HG02885 (cell line): ENCODE measurements at regions not wholly inside any gene's neighbourhood (a gene's known extent, or its start where the extent isn't known, plus 50 kb on each side); places are given as distances from the start of the nearest gene placed in this dataset.
"Not testable (repeated sequence)": the region's sequence is repeated elsewhere in the genome, so short reads cannot be mapped to it uniquely, and the experiment has no call there.

ENCODE experiments used
- ATAC-seq: cut with Tn5 transposase; IDR thresholded peaks from one replicate; pipeline ENCODE4 v1.9.1; 2021; ENCODE audit warnings: mild to moderate bottlenecking; ENCODE audit not compliant: unreplicated experiment, poor library complexity

GRCh38 chr5:158607088-158607487 is 492.6 kb downstream of the EBF1 start:
- ATAC-seq, result no peak

DNA sequence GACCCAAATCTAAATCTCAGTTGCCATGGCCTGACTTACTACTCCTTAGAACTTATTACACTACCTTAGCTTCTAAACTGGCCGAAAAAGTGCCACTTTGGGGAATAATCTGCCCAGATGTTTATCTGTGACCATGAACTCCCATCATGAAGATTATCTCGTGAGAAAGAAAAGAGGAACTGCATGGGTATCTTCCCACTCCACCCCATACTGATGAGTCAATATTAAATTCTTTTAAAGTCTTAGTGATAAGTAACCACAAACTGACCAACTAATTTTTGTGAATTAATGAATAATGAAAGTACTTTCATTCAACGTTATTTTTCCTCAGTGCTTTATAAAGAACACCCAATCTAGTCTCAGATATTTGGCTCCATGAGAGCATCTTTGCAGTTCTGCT is 493.5 kb downstream of the EBF1 start:
- no peak for ATAC-seq

DNA sequence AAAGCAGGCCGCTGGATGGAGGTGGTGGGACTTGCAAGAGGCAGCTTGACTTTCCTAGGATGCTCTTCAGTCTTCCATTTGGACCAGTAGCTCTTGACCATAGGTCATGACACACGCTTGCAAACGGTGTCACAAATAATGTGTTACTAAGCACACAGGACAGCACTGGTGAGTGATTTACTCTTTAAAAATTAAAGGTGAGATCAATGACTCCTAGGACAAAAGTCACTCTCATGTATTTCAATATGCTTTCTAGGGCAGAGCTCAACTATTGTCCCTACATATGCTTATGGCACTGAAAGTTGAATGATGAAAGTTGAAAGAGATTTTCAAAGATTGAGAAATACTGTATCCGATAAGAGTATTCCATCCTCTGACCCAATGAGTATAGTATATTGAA is 496.7 kb downstream of the EBF1 start:
- ATAC-seq, result no peak

DNA sequence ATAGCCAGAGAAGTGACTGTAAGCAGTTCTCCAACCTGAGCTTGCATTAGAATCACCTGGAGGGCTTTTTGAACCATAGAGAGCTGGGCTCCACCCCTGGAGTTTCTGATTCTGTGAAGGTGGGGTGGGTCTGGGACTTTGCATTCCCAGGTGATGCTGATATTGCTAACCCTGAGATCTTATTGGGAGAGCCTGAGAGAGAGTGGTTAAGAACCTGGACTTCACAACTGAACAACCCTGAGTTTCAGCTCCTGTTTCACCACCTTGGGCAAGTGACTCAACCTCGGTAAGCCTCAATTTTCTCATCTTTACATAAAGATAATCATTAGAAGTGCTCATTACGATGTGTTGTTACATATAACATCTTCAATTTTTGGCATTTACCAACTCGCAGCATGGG is 498.6 kb downstream of the EBF1 start:
- ATAC-seq, result no peak

- no peak for ATAC-seq
These were observed 499.0 kb downstream of the EBF1 start for GRCh38 chr5:158600679-158601078.

GRCh38 chr5:158599157-158599556 is 500.6 kb downstream of the EBF1 start:
- no peak for ATAC-seq

- ATAC-seq, result no peak
These were observed 505.0 kb downstream of the EBF1 start for GRCh38 chr5:158594595-158595242.

GRCh38 chr5:158593925-158594324 is 505.8 kb downstream of the EBF1 start:
- ATAC-seq, result no peak

- no peak for ATAC-seq
These were observed 508.3 kb downstream of the EBF1 start for GRCh38 chr5:158591301-158591863.

DNA sequence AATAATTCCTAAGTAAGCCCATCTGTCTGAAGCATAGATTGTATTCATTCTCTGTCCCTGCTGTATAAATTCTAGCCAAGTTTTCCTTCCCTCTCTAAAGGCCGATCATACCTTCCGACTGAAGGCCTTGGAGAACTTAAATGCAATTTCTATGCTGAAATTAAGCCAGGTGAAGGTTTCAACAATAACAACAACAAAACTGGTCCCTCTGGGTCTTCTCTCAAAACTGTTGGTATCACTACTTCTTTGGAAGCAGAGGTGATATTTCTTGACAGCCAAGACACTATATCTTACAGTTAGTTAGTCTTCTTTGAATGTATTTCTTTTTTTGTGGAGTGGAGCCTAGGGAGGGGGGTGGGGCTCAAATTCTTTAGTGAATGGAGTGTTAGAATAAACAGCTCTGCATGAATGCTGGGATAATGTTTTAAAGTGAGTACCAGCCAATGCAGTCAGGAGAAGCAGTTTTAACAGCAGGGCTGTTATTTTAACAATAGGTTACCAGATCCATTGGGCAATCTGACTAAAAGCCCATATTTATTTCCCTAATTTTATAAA is 508.9 kb downstream of the EBF1 start:
- no peak for ATAC-seq

DNA sequence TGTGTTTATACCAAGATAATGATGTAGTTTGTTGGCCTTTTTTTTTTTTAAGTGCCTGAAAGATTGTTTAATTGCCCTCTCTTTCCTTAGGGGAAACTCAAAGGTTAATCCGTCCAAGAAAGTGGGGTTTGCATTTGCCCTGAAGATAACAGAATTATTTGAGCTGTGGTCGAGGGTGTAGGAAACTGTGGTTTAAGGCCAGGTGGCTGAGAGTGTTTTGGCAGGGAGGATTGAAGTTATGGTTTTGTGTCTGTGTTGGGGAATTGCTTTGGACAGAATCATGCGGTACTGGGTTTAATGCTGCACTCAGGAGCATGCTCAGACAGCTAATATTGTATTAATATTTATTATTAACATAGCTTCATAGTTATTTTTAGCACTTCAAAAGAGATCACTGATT is 509.8 kb downstream of the EBF1 start:
- ATAC-seq, result no peak

- no peak for ATAC-seq
These were observed 511.1 kb downstream of the EBF1 start for GRCh38 chr5:158588617-158589016.

DNA sequence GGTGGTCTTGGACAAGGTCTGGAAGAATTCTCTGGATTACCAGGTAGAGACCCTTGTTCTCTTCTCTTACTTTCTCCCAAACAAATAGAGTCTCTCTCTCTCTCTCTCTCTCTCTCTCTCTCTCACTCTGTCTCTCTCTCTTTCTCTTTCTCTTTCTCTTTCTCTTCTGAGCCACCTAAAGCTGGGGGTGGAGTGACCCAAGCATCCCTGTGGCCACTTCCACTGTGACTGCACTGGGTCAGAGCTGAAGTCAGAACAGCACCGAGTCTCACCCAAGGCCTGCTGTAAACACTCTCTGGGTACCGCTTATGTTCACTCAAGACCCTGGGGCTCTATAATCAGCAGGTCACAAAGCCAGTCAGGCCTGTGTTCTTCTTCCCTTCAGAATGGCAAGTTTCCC is 513.7 kb downstream of the EBF1 start:
- ATAC-seq, result no peak

DNA sequence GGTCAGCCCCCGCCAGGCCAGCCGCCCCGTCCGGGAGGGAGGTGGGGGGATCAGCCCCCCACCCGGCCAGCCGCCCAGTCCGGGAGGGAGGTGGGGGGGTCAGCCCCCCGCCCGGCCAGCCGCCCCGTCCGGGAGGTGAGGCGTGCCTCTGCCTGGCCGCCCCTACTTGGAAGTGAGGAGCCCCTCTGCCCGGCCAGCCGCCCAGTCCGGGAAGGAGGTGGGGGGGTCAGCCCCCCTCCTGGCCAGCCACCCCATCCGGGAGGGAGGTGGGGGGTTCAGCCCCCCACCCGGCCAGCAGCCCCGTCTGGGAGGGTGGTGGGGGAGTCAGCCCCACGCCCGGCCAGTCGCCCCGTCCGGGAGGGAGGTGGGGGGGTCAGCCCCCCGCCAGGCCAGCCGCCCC is 517.0 kb downstream of the EBF1 start:
- not testable (repeated sequence) for ATAC-seq

DNA sequence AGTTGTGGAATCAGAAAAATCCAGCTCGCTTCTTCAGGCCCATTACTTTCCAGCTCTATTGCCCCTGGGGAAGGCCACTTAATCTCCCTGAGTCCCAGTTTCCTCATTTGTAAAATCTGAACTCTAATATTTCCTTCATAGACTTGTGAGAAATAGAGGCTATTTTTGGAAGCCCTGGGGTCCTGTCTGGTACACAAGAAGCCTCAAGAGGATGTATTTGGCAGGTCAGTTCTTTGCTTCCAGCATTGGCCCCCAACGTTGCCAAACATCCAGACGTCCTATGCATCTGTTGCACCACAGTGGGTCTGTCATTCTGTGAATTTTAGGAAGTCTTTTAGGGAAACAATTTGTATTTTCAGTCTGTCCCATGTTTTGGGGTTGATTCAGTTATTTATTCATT is 525.9 kb downstream of the EBF1 start:
- no peak for ATAC-seq

- ATAC-seq, result no peak
These were observed 529.2 kb downstream of the EBF1 start for GRCh38 chr5:158570502-158570901.

GRCh38 chr5:158569534-158569933 is 530.2 kb downstream of the EBF1 start:
- no peak for ATAC-seq

GRCh38 chr5:158565017-158565789 is 534.5 kb downstream of the EBF1 start:
- peak; percentile 38 for ATAC-seq

DNA sequence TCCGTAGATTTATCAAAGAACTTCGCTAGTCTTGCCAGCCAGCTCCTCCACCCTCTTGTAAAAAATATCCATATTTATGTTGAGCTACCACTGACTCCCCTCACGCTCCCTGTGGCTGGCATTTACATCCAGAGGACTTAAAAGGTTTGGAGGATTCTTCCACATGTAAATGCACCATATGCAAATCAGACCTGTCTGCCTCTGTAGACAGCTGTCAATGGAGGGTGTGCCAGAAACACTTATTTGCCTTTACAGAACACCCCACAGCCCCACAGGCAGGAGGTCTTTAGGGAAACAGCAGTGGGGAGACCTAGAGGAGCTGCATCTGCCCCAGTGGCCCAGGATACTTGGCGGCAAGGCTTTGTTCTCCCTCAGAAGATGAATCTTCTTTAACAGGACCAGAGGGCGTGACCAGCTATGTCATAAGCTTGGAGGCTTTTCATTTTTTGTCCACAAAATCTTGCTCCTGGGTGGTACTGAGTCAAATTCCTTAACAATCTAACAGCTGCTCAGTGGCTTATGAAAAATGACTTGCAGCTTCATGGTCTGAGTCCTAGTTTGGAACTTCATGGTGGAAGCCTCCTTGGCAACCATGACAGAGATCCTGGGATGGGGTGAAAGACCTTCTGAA is 535.8 kb downstream of the EBF1 start:
- ATAC-seq, result no peak

DNA sequence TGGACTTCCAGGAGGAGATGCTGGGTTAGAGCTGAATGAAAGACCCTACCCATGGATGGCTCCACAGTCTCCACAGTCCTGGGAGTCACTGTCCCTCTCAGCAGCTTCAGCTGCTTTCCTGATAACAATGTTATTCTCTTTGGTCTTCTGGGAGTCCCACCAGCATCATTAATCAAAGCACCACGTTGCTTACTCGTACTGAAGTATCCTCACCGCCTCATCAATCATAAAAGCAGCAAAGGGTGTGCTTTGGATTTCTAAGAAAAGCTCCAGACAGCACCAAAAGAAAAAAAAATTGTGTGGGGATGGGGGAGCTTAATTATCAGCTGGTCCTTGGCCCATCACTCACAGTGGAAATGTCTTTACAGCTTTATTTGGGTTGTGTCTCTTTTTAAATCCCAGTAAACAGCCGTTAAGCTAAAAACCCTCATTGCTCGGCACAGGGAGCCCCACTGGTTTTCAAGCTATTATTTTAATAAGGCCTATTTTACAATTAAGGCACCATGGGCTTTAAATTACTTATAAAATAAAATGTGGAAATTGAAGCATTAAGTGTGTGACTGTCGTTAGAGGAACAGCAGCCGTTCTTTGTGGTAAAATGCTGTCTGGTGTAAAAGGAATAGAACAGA is 538.0 kb downstream of the EBF1 start:
- no peak for ATAC-seq

DNA sequence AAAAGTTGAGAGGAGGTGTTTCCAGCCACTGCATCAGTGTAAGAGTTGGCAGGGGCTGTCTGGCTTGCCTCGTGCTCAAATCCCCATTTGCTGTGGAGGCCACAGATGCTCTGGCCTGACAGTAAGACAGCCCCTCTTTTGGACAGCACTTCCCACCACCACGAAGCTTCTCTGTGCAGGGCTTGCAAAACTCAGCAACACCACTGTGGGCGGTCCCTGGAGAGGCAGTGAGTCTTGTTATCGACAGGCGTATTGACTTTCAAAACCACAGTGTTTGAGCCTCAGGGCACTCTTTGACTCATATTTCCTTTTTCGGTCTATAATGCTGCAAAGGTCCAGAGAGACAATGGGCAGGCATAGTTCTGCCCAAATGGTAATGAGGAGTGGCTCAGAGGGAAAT is 539.5 kb downstream of the EBF1 start:
- ATAC-seq, result peak; percentile 97
